H9 (cell line): ENCODE measurements at regions not wholly inside any gene's neighbourhood (a gene's known extent, or its start where the extent isn't known, plus 50 kb on each side); places are given as distances from the start of the nearest gene placed in this dataset.
"Not testable (repeated sequence)": the region's sequence is repeated elsewhere in the genome, so short reads cannot be mapped to it uniquely, and the experiment has no call there.

ENCODE experiments used
- DNase-seq: peaks from one replicate; pipeline ENCODE4 v3.0.0-alpha.2; 2017
- H2AFZ ChIP-seq: one replicate; pipeline ENCODE4 v1.6.1; 2013; ENCODE audit warnings: mild to moderate bottlenecking, low read length, control low read depth, moderate library complexity
- H2AK5ac ChIP-seq: 2 replicates; pipeline ENCODE4 v1.6.1; 2013; ENCODE audit warnings: low read length, control low read depth, mixed read lengths; ENCODE audit not compliant: insufficient read length
- H2BK120ac ChIP-seq: one replicate; pipeline ENCODE4 v1.6.1; 2013; ENCODE audit warnings: low read depth, mild to moderate bottlenecking, low read length, control low read depth, inconsistent platforms; ENCODE audit not compliant: poor library complexity, severe bottlenecking
- H2BK12ac ChIP-seq: 2 replicates; pipeline ENCODE4 v1.6.1; 2013; ENCODE audit warnings: low read length, control low read depth, mixed read lengths, low read depth; ENCODE audit not compliant: insufficient read length
- H2BK15ac ChIP-seq: 2 replicates; pipeline ENCODE4 v1.6.1; 2013; ENCODE audit warnings: low read depth, low read length, control low read depth
- H2BK20ac ChIP-seq: one replicate; pipeline ENCODE4 v1.6.1; 2013; ENCODE audit warnings: low read depth, mild to moderate bottlenecking, low read length, control low read depth, inconsistent platforms; ENCODE audit not compliant: poor library complexity, severe bottlenecking
- H2BK5ac ChIP-seq: 2 replicates; pipeline ENCODE4 v1.6.1; 2013; ENCODE audit warnings: low read length, control low read depth, mixed read lengths; ENCODE audit not compliant: insufficient read length
- H3K14ac ChIP-seq: 2 replicates; pipeline ENCODE4 v1.6.1; 2013; ENCODE audit warnings: low read length, control low read depth; ENCODE audit not compliant: insufficient read depth
- H3K18ac ChIP-seq: 2 replicates; pipeline ENCODE4 v1.6.1; 2013; ENCODE audit warnings: low read depth, mild to moderate bottlenecking, mixed read lengths, low read length, control low read depth; ENCODE audit not compliant: insufficient read length
- H3K23ac ChIP-seq: 2 replicates; pipeline ENCODE4 v1.6.1; 2013; ENCODE audit warnings: low read length, control low read depth, mixed read lengths, low read depth; ENCODE audit not compliant: insufficient read length
- H3K23me2 ChIP-seq: 2 replicates; pipeline ENCODE4 v1.6.1; 2013; ENCODE audit warnings: low read depth, mild to moderate bottlenecking, mixed read lengths, low read length, control low read depth; ENCODE audit not compliant: insufficient read length, poor library complexity, severe bottlenecking
- H3K27ac ChIP-seq: 2 replicates; pipeline ENCODE4 v1.5.1; 2013; ENCODE audit warnings: low read length, control low read depth, mixed read lengths, low read depth; ENCODE audit not compliant: insufficient read length
- H3K27me3 ChIP-seq: 2 replicates; pipeline ENCODE4 v1.6.1; 2013; ENCODE audit warnings: low read length, control low read depth, inconsistent platforms; ENCODE audit not compliant: insufficient read depth
- H3K4ac ChIP-seq: 2 replicates; pipeline ENCODE4 v1.6.1; 2013; ENCODE audit warnings: low read depth, mild to moderate bottlenecking, control low read depth, inconsistent platforms, low read length, moderate library complexity
- H3K4me1 ChIP-seq: 2 replicates; pipeline ENCODE4 v1.6.1; 2013; ENCODE audit warnings: low read length, control low read depth, inconsistent platforms; ENCODE audit not compliant: insufficient read depth
- H3K4me2 ChIP-seq: 2 replicates; pipeline ENCODE4 v1.6.1; 2013; ENCODE audit warnings: low read length, control low read depth, mixed read lengths; ENCODE audit not compliant: insufficient read length, insufficient read depth
- H3K56ac ChIP-seq: 2 replicates; pipeline ENCODE4 v1.6.1; 2013; ENCODE audit warnings: low read depth, mild to moderate bottlenecking, mixed read lengths, low read length, control low read depth; ENCODE audit not compliant: insufficient read length
- H3K79me1 ChIP-seq: 2 replicates; pipeline ENCODE4 v1.6.1; 2013; ENCODE audit warnings: low read depth, mild to moderate bottlenecking, moderate library complexity, low read length, control low read depth, inconsistent platforms; ENCODE audit not compliant: insufficient read depth, poor library complexity, severe bottlenecking
- H3K79me2 ChIP-seq: 2 replicates; pipeline ENCODE4 v1.6.1; 2013; ENCODE audit warnings: low read length, control low read depth, inconsistent platforms; ENCODE audit not compliant: insufficient read depth
- H3K9ac ChIP-seq: 2 replicates; pipeline ENCODE4 v1.6.1; 2013; ENCODE audit warnings: low read length, control low read depth, mixed read lengths; ENCODE audit not compliant: insufficient read length; ENCODE audit errors: extremely low read depth
- H3K9me3 ChIP-seq: one replicate; pipeline ENCODE4 v1.6.1; 2013; ENCODE audit warnings: low read depth, low read length, inconsistent platforms; ENCODE audit not compliant: control insufficient read depth
- H3T11ph ChIP-seq: one replicate; pipeline ENCODE4 v1.6.1; 2013; ENCODE audit warnings: mild to moderate bottlenecking, low read length, control low read depth, inconsistent platforms
- H4K20me1 ChIP-seq: one replicate; pipeline ENCODE4 v1.6.1; 2013; ENCODE audit not compliant: control insufficient read depth, insufficient read length, insufficient read depth
- H4K5ac ChIP-seq: 2 replicates; pipeline ENCODE4 v1.6.1; 2013; ENCODE audit warnings: low read depth, mild to moderate bottlenecking, mixed read lengths, low read length, control low read depth; ENCODE audit not compliant: insufficient read length
- H4K8ac ChIP-seq: replicated peaks from 2 replicates; pipeline ENCODE4 v1.6.1; 2013; ENCODE audit warnings: low read length, control low read depth, mixed read lengths, low read depth; ENCODE audit not compliant: insufficient read length
- H4K91ac ChIP-seq: 2 replicates; pipeline ENCODE4 v1.6.1; 2013; ENCODE audit warnings: low read depth, mild to moderate bottlenecking, moderate library complexity, mixed read lengths, low read length, control low read depth; ENCODE audit not compliant: insufficient read length
- H3K27ac Mint-ChIP-seq, 3 experiments: 2 replicates in 2 of 3; 3 replicates in 1 of 3; pipeline ENCODE4 v1.8.0; 2020 to 2021; ENCODE audit warnings: mixed read lengths in 3 of 3, mild to moderate bottlenecking in 1 of 3, moderate library complexity in 1 of 3
- H3K27me3 Mint-ChIP-seq: 2 replicates; pipeline ENCODE4 v1.8.0; 2021; ENCODE audit warnings: low read depth, mild to moderate bottlenecking, moderate library complexity, mixed read lengths
- H3K36me3 Mint-ChIP-seq, 3 experiments: 2 replicates in 2 of 3; 3 replicates in 1 of 3; pipeline ENCODE4 v1.8.0; 2020 to 2021; ENCODE audit warnings: low read depth in 3 of 3, mixed read lengths in 3 of 3; ENCODE audit not compliant: insufficient read depth in 1 of 3
- H3K4me1 Mint-ChIP-seq, 2 experiments: 2 replicates each; pipeline ENCODE4 v1.8.0; 2020; ENCODE audit warnings: mixed read lengths in 2 of 2
- H3K4me3 Mint-ChIP-seq, 2 experiments: 2 replicates in 1 of 2; 3 replicates in 1 of 2; pipeline ENCODE4 v1.8.0; 2020 to 2021; ENCODE audit warnings: mild to moderate bottlenecking in 2 of 2, mixed read lengths in 2 of 2, moderate library complexity in 1 of 2
- H3K9me3 Mint-ChIP-seq, 2 experiments: 2 replicates in 1 of 2; 3 replicates in 1 of 2; pipeline ENCODE4 v1.8.0; 2020; ENCODE audit warnings: mild to moderate bottlenecking in 2 of 2, mixed read lengths in 2 of 2, moderate library complexity in 1 of 2
- WGBS: extraction: QIAGEN DNeasy Blood & Tissue Kit; methylation state at CpG from one replicate; pipeline ENCODE4 v1.1.7; 2013; ENCODE audit warnings: missing lambda C conversion rate, low lambda C conversion rate, mixed read lengths; ENCODE audit not compliant: insufficient read length; ENCODE audit errors: extremely low coverage; 5-methylcytosine and 5-hydroxymethylcytosine counted together
- TF ChIP-seq, protein P1 (sequence below): fragments of 200-600 bp; sonication (generic); conservative IDR thresholded peaks from 3 replicates; pipeline ENCODE4 v1.8.0; 2021; ENCODE audit warnings: antibody characterized with exemption, mild to moderate bottlenecking

DNA sequence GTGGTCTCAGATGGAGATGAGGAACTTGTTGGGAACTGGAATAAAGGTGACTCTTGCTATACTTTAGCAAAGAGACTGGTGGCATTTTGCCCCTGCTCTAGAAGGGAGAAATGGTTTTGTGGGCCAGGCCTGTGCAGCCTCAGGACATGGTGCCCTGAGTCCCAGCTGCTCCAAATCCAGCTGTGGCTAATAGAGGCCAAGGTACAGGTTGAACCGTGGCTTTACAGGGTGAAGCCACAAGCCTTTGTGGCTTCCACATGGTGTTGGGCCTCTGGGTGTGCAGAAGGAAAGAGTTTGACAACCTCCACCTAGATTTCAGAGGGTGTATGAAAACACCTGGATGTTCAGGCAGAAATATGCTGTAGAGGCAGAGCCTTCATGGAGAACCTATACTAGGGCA lies 586.0 kb downstream of the FLRT2 start:
- H3K18ac ChIP-seq, result no peak overlapping the region
- no peak overlapping the region for H4K5ac ChIP-seq
- no peak overlapping the region for H2BK120ac ChIP-seq
- no peak overlapping the region for H2AK5ac ChIP-seq
- Mint-ChIP-seq H3K4me3 (no peak overlapping the region), H3K9me3 (peaks cover 0 to 2% of the 10 kb centered on the region in 2 experiments; a peak in 3 of 5 replicates), H3K36me3 (0 out of 7 replicates have a peak, but pooled peaks cover 0 to 4% (median 0%) of the 10 kb centered on the region in 3 experiments), H3K27me3 (no peaks in the 10 kb centered on the region), H3K27ac (no peak overlapping the region), H3K4me1 (no peaks in the 10 kb centered on the region)
- H3K4ac ChIP-seq, result no peak overlapping the region
- no peak overlapping the region for H3K23ac ChIP-seq
- TF ChIP-seq, protein P1, sequence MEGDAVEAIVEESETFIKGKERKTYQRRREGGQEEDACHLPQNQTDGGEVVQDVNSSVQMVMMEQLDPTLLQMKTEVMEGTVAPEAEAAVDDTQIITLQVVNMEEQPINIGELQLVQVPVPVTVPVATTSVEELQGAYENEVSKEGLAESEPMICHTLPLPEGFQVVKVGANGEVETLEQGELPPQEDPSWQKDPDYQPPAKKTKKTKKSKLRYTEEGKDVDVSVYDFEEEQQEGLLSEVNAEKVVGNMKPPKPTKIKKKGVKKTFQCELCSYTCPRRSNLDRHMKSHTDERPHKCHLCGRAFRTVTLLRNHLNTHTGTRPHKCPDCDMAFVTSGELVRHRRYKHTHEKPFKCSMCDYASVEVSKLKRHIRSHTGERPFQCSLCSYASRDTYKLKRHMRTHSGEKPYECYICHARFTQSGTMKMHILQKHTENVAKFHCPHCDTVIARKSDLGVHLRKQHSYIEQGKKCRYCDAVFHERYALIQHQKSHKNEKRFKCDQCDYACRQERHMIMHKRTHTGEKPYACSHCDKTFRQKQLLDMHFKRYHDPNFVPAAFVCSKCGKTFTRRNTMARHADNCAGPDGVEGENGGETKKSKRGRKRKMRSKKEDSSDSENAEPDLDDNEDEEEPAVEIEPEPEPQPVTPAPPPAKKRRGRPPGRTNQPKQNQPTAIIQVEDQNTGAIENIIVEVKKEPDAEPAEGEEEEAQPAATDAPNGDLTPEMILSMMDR, result no peak
- no peak overlapping the region for H2BK5ac ChIP-seq
- no peaks in the 10 kb centered on the region for H3K79me1 ChIP-seq
- H3K4me1 ChIP-seq, result no peaks in the 10 kb centered on the region
- no peak overlapping the region for H3K56ac ChIP-seq
- H2BK15ac ChIP-seq, result no peak overlapping the region
- H2BK12ac ChIP-seq, result no peak overlapping the region
- H3T11ph ChIP-seq, result no peak overlapping the region
- H3K23me2 ChIP-seq, result no peaks in the 10 kb centered on the region
- no peaks in the 10 kb centered on the region for H3K9me3 ChIP-seq
- no peak overlapping the region for H2AFZ ChIP-seq
- H3K14ac ChIP-seq, result no peak overlapping the region
- no peak overlapping the region for H2BK20ac ChIP-seq
- no CpG with 5 or more reads among the region's 1 CpG for WGBS
- no peaks in the 10 kb centered on the region for H4K20me1 ChIP-seq
- H4K8ac ChIP-seq, result no peak overlapping the region
- no peaks in the 10 kb centered on the region for H3K79me2 ChIP-seq
- DNase-seq, result no peak
- no peak overlapping the region for H3K4me2 ChIP-seq
- H3K27me3 ChIP-seq, result no peaks in the 10 kb centered on the region
- H3K27ac ChIP-seq, result no peak overlapping the region
- no peak overlapping the region for H3K9ac ChIP-seq
- H4K91ac ChIP-seq, result no peak overlapping the region

DNA sequence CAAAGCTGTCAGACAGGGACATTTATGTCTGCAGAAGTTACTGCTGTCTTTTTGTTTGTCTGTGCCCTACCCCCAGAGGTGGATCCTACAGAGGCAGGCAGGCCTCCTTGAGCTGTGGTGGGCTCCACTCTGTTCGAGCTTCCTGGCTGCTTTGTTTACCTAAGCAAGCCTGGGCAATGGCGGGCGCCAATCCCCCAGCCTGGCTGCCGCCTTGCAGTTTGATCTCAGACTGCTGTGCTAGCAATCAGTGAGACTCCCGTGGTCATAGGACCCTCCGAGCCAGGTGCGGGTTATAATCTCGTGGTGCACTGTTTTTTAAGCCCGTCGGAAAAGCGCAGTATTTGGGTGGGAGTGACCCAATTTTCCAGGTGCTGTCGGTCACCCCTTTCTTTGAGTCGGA lies 580.9 kb downstream of the FLRT2 start:
- not testable (repeated sequence) for H3K4me1 ChIP-seq, H3K27me3 ChIP-seq, H2BK15ac ChIP-seq, H4K20me1 ChIP-seq, H3K9ac ChIP-seq, H2BK5ac ChIP-seq, H3K4me2 ChIP-seq, H2BK20ac ChIP-seq, H3K4ac ChIP-seq, H4K8ac ChIP-seq, H2BK12ac ChIP-seq, H3K27ac ChIP-seq, H3T11ph ChIP-seq, H3K27me3 Mint-ChIP-seq, H3K9me3 ChIP-seq, H3K14ac ChIP-seq, H2AFZ ChIP-seq, H2AK5ac ChIP-seq, H3K79me1 ChIP-seq, H3K56ac ChIP-seq, H3K79me2 ChIP-seq, H4K5ac ChIP-seq, H3K18ac ChIP-seq, H3K9me3 Mint-ChIP-seq, H2BK120ac ChIP-seq, H3K23me2 ChIP-seq, H4K91ac ChIP-seq, DNase-seq, H3K23ac ChIP-seq, H3K36me3 Mint-ChIP-seq, H3K27ac Mint-ChIP-seq, H3K4me3 Mint-ChIP-seq, H3K4me1 Mint-ChIP-seq
- no CpG with 5 or more reads among the region's 13 CpGs for WGBS
